Myocyte (in vitro differentiated cells): ENCODE measurements at regions not wholly inside any gene's neighbourhood (a gene's known extent, or its start where the extent isn't known, plus 50 kb on each side); places are given as distances from the start of the nearest gene placed in this dataset.

Source experiments
- DNase-seq: peaks from one replicate; pipeline ENCODE4 v3.0.0-alpha.2; 2012; ENCODE audit warnings: low read depth

GRCh38 chr16:86087011-86087895 lies 188.3 kb downstream of the IRF8 start:
- no peak for DNase-seq

- DNase-seq: no peak
Observed at GRCh38 chr16:86087896-86088230, 188.9 kb downstream of the IRF8 start.

- DNase-seq: no peak
Observed at GRCh38 chr16:86088287-86088686, 189.3 kb downstream of the IRF8 start.

- no peak for DNase-seq
Observed at GRCh38 chr16:86088816-86089215, 189.9 kb downstream of the IRF8 start.

- DNase-seq: no peak
Observed at GRCh38 chr16:86089334-86089900, 190.5 kb downstream of the IRF8 start.

GRCh38 chr16:86089991-86090390 lies 191.0 kb downstream of the IRF8 start:
- DNase-seq: no peak

- no peak for DNase-seq
Observed at GRCh38 chr16:86090461-86091170, 191.7 kb downstream of the IRF8 start.

- no peak for DNase-seq
Observed at GRCh38 chr16:86091976-86092375, 193.0 kb downstream of the IRF8 start.

GRCh38 chr16:86092586-86093480 lies 193.9 kb downstream of the IRF8 start:
- DNase-seq: no peak

- DNase-seq: no peak
Observed at GRCh38 chr16:86093801-86094750, 195.1 kb downstream of the IRF8 start.

GRCh38 chr16:86095131-86095752 lies 196.3 kb downstream of the IRF8 start:
- no peak for DNase-seq

GRCh38 chr16:86095906-86096485 lies 197.0 kb downstream of the IRF8 start:
- no peak for DNase-seq

GRCh38 chr16:86096850-86097249 lies 197.9 kb downstream of the IRF8 start:
- DNase-seq: no peak

- DNase-seq: no peak
Observed at GRCh38 chr16:86099326-86099725, 200.4 kb downstream of the IRF8 start.

- no peak for DNase-seq
Observed at GRCh38 chr16:86100205-86101136, 201.5 kb downstream of the IRF8 start.

- DNase-seq: no peak
Observed at GRCh38 chr16:86101137-86101896, 202.4 kb downstream of the IRF8 start.

GRCh38 chr16:86101897-86102157 lies 202.9 kb downstream of the IRF8 start:
- DNase-seq: no peak

- no peak for DNase-seq
Observed at GRCh38 chr16:86103320-86103719, 204.4 kb downstream of the IRF8 start.
